HG02759 (cell line): ENCODE measurements at regions not wholly inside any gene's neighbourhood (a gene's known extent, or its start where the extent isn't known, plus 50 kb on each side); places are given as distances from the start of the nearest gene placed in this dataset.

Experiments
- ATAC-seq: cut with Tn5 transposase; IDR thresholded peaks from one replicate; pipeline ENCODE4 v1.9.1; 2021; ENCODE audit warnings: mild to moderate bottlenecking, moderate library complexity; ENCODE audit not compliant: unreplicated experiment

GRCh38 chr4:45985038-45985437 is 138.8 kb downstream of the GABRG1 start:
- no peak for ATAC-seq

- ATAC-seq, result no peak
Observed at GRCh38 chr4:45971108-45971507, 152.7 kb downstream of the GABRG1 start.

GRCh38 chr4:45957353-45957752 is 166.5 kb downstream of the GABRG1 start:
- ATAC-seq, result no peak

- ATAC-seq, result no peak
Observed at GRCh38 chr4:45954276-45954675, 169.6 kb downstream of the GABRG1 start.

GRCh38 chr4:45951153-45951552 is 172.7 kb downstream of the GABRG1 start:
- ATAC-seq, result no peak

GRCh38 chr4:45946699-45947098 is 177.2 kb downstream of the GABRG1 start:
- ATAC-seq, result no peak

GRCh38 chr4:45944000-45944399 is 179.9 kb downstream of the GABRG1 start:
- ATAC-seq, result no peak

GRCh38 chr4:45939056-45939455 is 184.8 kb downstream of the GABRG1 start:
- no peak for ATAC-seq

GRCh38 chr4:45931154-45931553 is 192.7 kb downstream of the GABRG1 start:
- ATAC-seq, result no peak

- ATAC-seq, result no peak
Observed at GRCh38 chr4:45927641-45928040, 196.2 kb downstream of the GABRG1 start.

GRCh38 chr4:45925809-45926208 is 198.0 kb downstream of the GABRG1 start:
- ATAC-seq, result no peak

- no peak for ATAC-seq
Observed at GRCh38 chr4:45920861-45921260, 203.0 kb downstream of the GABRG1 start.

- no peak for ATAC-seq
Observed at GRCh38 chr4:45910511-45910910, 213.3 kb downstream of the GABRG1 start.

GRCh38 chr4:45897946-45898585 is 225.8 kb downstream of the GABRG1 start:
- no peak for ATAC-seq

GRCh38 chr4:45883421-45883820 is 240.4 kb downstream of the GABRG1 start:
- ATAC-seq, result no peak

GRCh38 chr4:45876235-45876890 is 247.5 kb downstream of the GABRG1 start:
- no peak for ATAC-seq

- no peak for ATAC-seq
Observed at GRCh38 chr4:45869184-45869583, 254.7 kb downstream of the GABRG1 start.

- ATAC-seq, result no peak
Observed at GRCh38 chr4:45865781-45866180, 258.1 kb downstream of the GABRG1 start.

GRCh38 chr4:45855857-45856256 is 268.0 kb downstream of the GABRG1 start:
- ATAC-seq, result no peak

GRCh38 chr4:45846016-45846415 is 277.8 kb downstream of the GABRG1 start:
- no peak for ATAC-seq

- no peak for ATAC-seq
Observed at GRCh38 chr4:45841791-45842190, 282.1 kb downstream of the GABRG1 start.

GRCh38 chr4:45831692-45832091 is 292.2 kb downstream of the GABRG1 start:
- ATAC-seq, result no peak

- ATAC-seq, result no peak
Observed at GRCh38 chr4:45803994-45804393, 319.9 kb downstream of the GABRG1 start.
